GM12865 (cell line): ENCODE measurements at regions not wholly inside any gene's neighbourhood (a gene's known extent, or its start where the extent isn't known, plus 50 kb on each side); places are given as distances from the start of the nearest gene placed in this dataset.

Experiments
- DNase-seq: peaks from one replicate; pipeline ENCODE4 v3.0.0; 2010; ENCODE audit warnings: low read depth
- H3K4me3 ChIP-seq: 2 replicates; pipeline ENCODE4 v1.5.1; 2011; ENCODE audit warnings: mild to moderate bottlenecking, low read depth, low read length, control low read depth
- TF ChIP-seq, protein P1 (sequence below): IDR thresholded peaks from 2 replicates; pipeline ENCODE4 v1.5.1; 2011; ENCODE audit warnings: low read length, control low read depth, low read depth, inconsistent platforms; ENCODE audit not compliant: insufficient read depth; ENCODE audit errors: missing control alignments

DNA sequence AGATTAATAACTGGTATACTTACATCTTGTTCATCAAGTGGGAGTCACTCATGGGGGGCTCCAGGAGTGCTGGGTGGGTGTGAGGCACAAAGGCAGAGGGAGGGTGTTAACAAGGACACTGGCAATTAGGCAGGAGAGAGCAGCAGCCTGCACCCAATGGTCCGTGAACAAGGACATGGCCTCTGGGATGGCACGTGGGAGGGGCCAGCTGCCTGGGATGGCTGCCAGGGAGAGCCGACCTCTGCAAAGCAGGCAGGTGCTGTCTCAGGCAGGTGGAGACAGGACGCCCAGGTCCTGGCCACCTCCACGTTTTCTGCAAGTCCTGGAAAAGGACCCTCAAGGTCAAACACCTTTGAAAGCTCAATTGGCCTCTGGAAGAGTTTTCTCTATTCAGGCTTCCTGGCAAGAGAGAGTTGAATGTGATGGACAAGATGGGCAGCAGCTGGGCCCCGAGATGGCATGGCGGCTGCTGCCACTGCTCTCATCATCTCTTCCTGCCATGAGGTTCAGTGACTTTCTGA lies 257.1 kb downstream of the BUD13 start:
- H3K4me3 ChIP-seq = no peak overlapping the region
- DNase-seq = no peak
- TF ChIP-seq, protein P1, sequence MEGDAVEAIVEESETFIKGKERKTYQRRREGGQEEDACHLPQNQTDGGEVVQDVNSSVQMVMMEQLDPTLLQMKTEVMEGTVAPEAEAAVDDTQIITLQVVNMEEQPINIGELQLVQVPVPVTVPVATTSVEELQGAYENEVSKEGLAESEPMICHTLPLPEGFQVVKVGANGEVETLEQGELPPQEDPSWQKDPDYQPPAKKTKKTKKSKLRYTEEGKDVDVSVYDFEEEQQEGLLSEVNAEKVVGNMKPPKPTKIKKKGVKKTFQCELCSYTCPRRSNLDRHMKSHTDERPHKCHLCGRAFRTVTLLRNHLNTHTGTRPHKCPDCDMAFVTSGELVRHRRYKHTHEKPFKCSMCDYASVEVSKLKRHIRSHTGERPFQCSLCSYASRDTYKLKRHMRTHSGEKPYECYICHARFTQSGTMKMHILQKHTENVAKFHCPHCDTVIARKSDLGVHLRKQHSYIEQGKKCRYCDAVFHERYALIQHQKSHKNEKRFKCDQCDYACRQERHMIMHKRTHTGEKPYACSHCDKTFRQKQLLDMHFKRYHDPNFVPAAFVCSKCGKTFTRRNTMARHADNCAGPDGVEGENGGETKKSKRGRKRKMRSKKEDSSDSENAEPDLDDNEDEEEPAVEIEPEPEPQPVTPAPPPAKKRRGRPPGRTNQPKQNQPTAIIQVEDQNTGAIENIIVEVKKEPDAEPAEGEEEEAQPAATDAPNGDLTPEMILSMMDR = no peak

DNA sequence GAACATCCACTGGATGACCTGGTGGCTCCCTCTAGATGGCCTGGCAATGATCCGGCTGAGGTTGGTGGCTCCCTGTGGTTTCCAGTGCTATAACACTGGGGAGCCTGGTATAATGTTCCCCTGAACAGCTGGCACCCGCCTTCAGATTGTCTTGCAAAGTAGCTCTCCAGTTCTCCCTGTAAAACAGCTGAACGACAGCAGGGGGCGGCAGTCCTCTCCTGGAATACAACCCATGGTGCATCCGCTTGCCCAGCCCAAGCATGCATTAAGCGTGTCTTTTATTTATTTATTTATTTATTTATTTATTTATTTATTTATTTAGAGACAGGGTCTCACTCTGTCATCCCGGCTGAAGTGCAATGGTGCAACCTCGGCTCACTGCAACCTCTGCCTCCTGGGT lies 258.9 kb downstream of the BUD13 start:
- TF ChIP-seq, protein P1 = peak; percentile 52
- peak; percentile 66 for DNase-seq
- no peak overlapping the region for H3K4me3 ChIP-seq

DNA sequence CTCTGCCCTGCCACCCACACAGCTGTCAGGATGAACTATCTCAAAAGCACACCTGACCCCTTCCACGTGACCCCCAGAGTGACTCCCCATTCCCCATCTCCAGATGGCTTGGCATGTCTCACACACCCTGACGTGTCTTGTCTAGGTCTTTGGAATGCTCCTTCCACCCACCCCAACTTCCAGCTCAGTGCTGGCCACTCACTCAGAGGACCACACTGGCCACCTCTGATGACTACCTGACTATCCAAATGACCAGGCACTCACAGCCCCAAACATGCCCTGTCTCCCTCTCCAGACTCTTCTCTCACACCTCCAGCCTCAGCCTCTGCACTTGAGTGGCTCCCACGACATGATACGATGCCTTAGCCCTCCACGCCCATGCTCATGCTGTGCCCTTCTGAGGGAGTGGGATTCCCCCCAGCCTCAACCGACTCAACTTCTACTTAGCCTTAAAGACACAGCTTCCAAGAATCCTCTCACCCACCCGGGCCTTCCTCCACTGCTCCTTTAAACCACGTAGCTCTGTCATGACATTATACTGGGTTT lies 259.4 kb downstream of the BUD13 start:
- TF ChIP-seq, protein P1 = no peak
- DNase-seq = no peak
- H3K4me3 ChIP-seq = no peak overlapping the region

DNA sequence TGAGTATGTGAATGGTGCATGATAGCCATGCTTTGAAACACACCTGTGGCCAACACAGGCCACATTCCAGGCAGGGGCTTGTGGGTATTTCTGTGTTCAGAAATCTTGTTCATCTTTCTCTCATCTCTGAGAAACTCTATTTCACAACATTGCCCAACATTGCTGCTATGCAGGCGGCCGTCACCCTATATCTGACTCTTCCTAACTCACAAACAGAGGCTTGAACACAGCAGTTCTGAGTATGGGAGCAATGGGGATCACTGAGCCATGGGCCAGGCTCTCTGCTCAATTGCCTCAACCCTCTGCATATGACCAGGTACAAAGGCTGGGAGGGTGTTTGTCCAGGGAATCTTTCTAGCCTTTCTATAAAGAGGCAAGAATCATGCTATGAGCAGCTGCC lies 259.9 kb downstream of the BUD13 start:
- TF ChIP-seq, protein P1 = no peak
- no peak for DNase-seq
- H3K4me3 ChIP-seq = no peak overlapping the region

DNA sequence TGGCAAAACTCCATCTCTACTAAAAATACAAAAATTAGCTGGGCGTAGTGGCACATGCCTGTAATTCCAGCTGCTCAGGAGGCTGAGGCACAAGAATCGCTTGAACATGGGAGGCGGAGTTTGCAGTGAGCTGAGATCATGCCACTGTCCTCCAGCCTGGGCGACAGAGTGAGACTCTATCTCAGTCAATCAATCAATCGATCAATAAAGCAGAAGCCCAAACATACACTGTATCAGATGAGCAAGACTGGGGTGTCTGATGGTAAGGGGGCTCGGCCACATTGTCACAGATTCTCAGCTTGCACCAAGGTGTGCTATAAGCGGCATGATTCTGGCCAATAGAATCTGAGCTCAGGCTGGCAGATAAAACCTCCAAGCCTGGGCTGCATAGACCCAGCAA lies 261.1 kb downstream of the BUD13 start:
- TF ChIP-seq, protein P1 = no peak
- no peak for DNase-seq

DNA sequence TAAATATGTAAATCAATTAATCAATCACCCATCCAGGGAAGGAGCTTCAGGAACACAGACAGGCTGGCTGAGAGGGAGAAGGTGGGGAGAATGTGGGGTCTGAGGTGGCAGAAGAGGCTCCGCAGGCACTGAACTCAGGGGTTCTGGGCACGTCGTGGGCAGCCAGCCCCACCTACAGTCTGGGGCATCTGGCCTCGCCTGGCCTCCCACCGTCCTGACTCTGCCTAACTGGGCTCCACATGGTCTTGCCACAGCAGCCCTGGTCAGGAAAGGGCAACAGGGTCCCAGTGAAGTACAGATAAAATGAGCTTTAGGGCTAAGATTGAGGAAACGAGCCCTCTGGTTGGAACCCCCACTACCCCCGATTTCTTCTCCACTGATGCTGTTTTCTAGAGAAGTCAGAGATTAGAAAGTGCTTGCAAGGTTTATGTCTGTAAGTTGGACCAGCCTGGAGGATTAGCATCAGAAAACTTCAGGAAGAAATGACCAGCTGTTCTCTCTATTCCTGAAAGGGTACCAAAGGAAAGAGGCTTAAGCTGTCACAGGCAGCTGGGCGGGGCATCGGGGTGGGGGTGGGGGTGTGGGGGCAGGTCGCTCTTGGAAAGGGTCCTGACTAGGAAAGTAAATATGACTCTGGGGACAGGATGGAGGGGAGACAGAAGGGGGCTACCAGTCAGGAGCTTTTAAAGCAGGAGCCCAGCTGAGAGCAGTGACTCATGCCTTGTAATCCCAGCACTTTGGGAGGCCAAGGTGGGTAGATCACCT lies 261.7 kb downstream of the BUD13 start:
- no peak for DNase-seq
- TF ChIP-seq, protein P1 = no peak
- H3K4me3 ChIP-seq = no peak overlapping the region

More for the DNA sequence above, 261.1 kb downstream of the BUD13 start:
- no peak overlapping the region for H3K4me3 ChIP-seq
